A673 (cell line): ENCODE measurements at regions not wholly inside any gene's neighbourhood (a gene's known extent, or its start where the extent isn't known, plus 50 kb on each side); places are given as distances from the start of the nearest gene placed in this dataset.

Experiments used
- BruUV-seq: library from RNA; stranded (reverse); fragments of 400-500 nt; replicated peaks from 2 replicates; lab custom pipeline; 2021; lab: Mats Ljungman, UMichigan
- CTCF ChIA-PET: fragments of 300-600 bp; sonication (Branson Sonifier 250); formaldehyde crosslinking; loops from one replicate; lab custom pipeline; 2022; ENCODE audit warnings: antibody characterized with exemption; lab: Charles Lee
- POLR2A ChIA-PET: fragments of 300-600 bp; sonication (Branson Sonifier 250); formaldehyde crosslinking; loops from one replicate; lab custom pipeline; 2022; ENCODE audit warnings: antibody characterized with exemption; ENCODE audit not compliant: low non-redundant PET; lab: Charles Lee
- DNase-seq: peaks from one replicate; pipeline ENCODE4 v3.0.0-alpha.2; 2015; ENCODE audit warnings: low spot score
- H3K27ac ChIP-seq: fragments of 200-600 bp; sonication (generic); 2 replicates; pipeline ENCODE4 v1.5.1; 2016; ENCODE audit warnings: mixed run types, low read depth, mild to moderate bottlenecking, mixed read lengths, antibody characterized with exemption, low read length; ENCODE audit not compliant: poor library complexity, severe bottlenecking
- H3K27me3 ChIP-seq: fragments of 200-600 bp; sonication (generic); replicated peaks from 2 replicates; pipeline ENCODE4 v1.6.1; 2017; ENCODE audit warnings: mixed run types, low read depth, mild to moderate bottlenecking, mixed read lengths, antibody characterized with exemption, low read length; ENCODE audit not compliant: insufficient read depth, poor library complexity
- H3K36me3 ChIP-seq: fragments of 200-600 bp; sonication (generic); 2 replicates; pipeline ENCODE4 v1.6.1; 2016; ENCODE audit warnings: mixed run types, mild to moderate bottlenecking, mixed read lengths, antibody characterized with exemption, low read length; ENCODE audit not compliant: insufficient read depth, poor library complexity, severe bottlenecking
- H3K4me1 ChIP-seq: fragments of 200-600 bp; sonication (generic); 2 replicates; pipeline ENCODE4 v1.6.1; 2017; ENCODE audit warnings: mixed run types, mild to moderate bottlenecking, mixed read lengths, antibody characterized with exemption, low read length; ENCODE audit not compliant: insufficient read depth, poor library complexity, severe bottlenecking
- H3K4me3 ChIP-seq: fragments of 200-600 bp; sonication (generic); 2 replicates; pipeline ENCODE4 v1.5.1; 2016; ENCODE audit warnings: low read depth, mixed run types, mild to moderate bottlenecking, mixed read lengths, low read length; ENCODE audit not compliant: poor library complexity, severe bottlenecking
- H3K9me3 ChIP-seq: fragments of 200-600 bp; sonication (generic); 2 replicates; pipeline ENCODE4 v1.6.1; 2016; ENCODE audit warnings: mixed run types, low read depth, mild to moderate bottlenecking, mixed read lengths, antibody characterized with exemption, low read length; ENCODE audit not compliant: poor library complexity, severe bottlenecking
- CTCF ChIP-seq: fragments of 300-800, 200-600 bp; sonication (generic); conservative IDR thresholded peaks from 2 replicates; pipeline ENCODE4 v1.5.1; 2017; ENCODE audit warnings: low read depth, mild to moderate bottlenecking, antibody characterized with exemption, low read length, moderate library complexity, mixed read lengths
- EZH2 ChIP-seq: fragments of 200-600 bp; sonication (generic); IDR thresholded peaks from 2 replicates; pipeline ENCODE4 v1.6.1; 2017; ENCODE audit warnings: borderline replicate concordance, low read depth, mild to moderate bottlenecking, mixed read lengths, antibody characterized with exemption, low read length; ENCODE audit not compliant: poor library complexity, severe bottlenecking
- intact Hi-C: fragments of 100-400 bp; cut with micrococcal nuclease; formaldehyde crosslinking; loops from one replicate; pipeline ENCODE4 v1.10.0; 2022; ENCODE audit not compliant: unreplicated experiment

- BruUV-seq = no TSS peak
- no peak for DNase-seq
- H3K4me3 ChIP-seq = no peak overlapping the region
- intact Hi-C loops = no loop called here
- TF ChIP-seq CTCF = no peak
- no peak for TF ChIP-seq EZH2
- ChIA-PET POLR2A (no interaction called here), CTCF (no interaction called here)
- H3K4me1 ChIP-seq = no peaks in the 10 kb centered on the region
- no peaks in the 10 kb centered on the region for H3K27me3 ChIP-seq
- H3K27ac ChIP-seq = no peak overlapping the region
- H3K9me3 ChIP-seq = no peaks in the 10 kb centered on the region
- H3K36me3 ChIP-seq = no peaks in the 10 kb centered on the region
Measured at GRCh38 chr3:152760591-152760990, 74.3 kb upstream of the P2RY1 start.

GRCh38 chr3:152768478-152768877 is 66.5 kb upstream of the P2RY1 start:
- no peaks in the 10 kb centered on the region for H3K36me3 ChIP-seq
- BruUV-seq = no TSS peak
- no peaks in the 10 kb centered on the region for H3K9me3 ChIP-seq
- no peak overlapping the region for H3K4me3 ChIP-seq
- no peak for DNase-seq
- no peaks in the 10 kb centered on the region for H3K4me1 ChIP-seq
- TF ChIP-seq EZH2 (no peak), CTCF (no peak)
- intact Hi-C loops = no loop called here
- CTCF ChIA-PET = no interaction called here
- no peak overlapping the region for H3K27ac ChIP-seq
- no peaks in the 10 kb centered on the region for H3K27me3 ChIP-seq
- POLR2A ChIA-PET = no interaction called here

GRCh38 chr3:152769523-152769922 is 65.4 kb upstream of the P2RY1 start:
- H3K4me3 ChIP-seq = no peak overlapping the region
- no peaks in the 10 kb centered on the region for H3K36me3 ChIP-seq
- H3K27ac ChIP-seq = no peak overlapping the region
- intact Hi-C loops = no loop called here
- no peak for DNase-seq
- H3K4me1 ChIP-seq = no peaks in the 10 kb centered on the region
- CTCF ChIA-PET = no interaction called here
- TF ChIP-seq EZH2 = no peak
- TF ChIP-seq CTCF = no peak
- no peaks in the 10 kb centered on the region for H3K27me3 ChIP-seq
- H3K9me3 ChIP-seq = no peaks in the 10 kb centered on the region
- no TSS peak for BruUV-seq
- POLR2A ChIA-PET = interaction anchor here (0.6 kb wide), 1 partner anchor 1061 kb away, joined by 3 read pairs; no protein-coding TSS in a partner anchor
